ENCODE measurements at regions not wholly inside any gene's neighbourhood (a gene's known extent, or its start where the extent isn't known, plus 50 kb on each side); places are given as distances from the start of the nearest gene placed in this dataset.

DNA sequence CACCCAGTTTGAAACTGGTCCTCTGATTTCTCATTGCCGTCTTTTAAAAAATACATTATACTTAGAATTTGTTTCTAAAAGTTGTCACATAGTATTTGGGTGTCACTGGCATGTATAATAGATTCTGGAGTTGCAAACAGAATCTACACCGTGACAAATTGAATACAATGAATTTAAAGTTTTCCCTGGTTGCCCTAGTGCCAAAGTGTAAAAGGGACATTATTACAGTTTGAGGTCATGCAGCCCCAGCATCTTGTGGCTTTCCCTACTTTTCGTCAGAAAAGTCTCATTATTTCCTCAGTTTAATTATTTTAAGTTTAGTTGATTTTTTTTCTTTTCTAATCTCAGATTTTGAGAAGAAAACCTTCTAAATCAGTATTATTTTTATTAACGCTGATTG is 155.9 kb downstream of the DISP1 start:
- no peak for TF ChIP-seq TEAD4 (IDR thresholded peaks at IDR 0.05)
- TF ChIP-seq, protein P1, sequence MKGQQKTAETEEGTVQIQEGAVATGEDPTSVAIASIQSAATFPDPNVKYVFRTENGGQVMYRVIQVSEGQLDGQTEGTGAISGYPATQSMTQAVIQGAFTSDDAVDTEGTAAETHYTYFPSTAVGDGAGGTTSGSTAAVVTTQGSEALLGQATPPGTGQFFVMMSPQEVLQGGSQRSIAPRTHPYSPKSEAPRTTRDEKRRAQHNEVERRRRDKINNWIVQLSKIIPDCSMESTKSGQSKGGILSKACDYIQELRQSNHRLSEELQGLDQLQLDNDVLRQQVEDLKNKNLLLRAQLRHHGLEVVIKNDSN (IDR thresholded peaks at IDR 0.05), result no peak
- TF ChIP-seq RAD21 (IDR thresholded peaks at IDR 0.05; ENCODE audit: low read depth), result no peak
- no peak for TF ChIP-seq EGR1 (IDR thresholded peaks at IDR 0.05)
- TF ChIP-seq NFIC (IDR thresholded peaks at IDR 0.05), result no peak
- TF ChIP-seq CREB1 (IDR thresholded peaks at IDR 0.05; ENCODE audit: low read depth), result no peak
- TF ChIP-seq TAF1 (IDR thresholded peaks at IDR 0.05; ENCODE audit: low read depth), result no peak
- TF ChIP-seq FOXM1 (IDR thresholded peaks at IDR 0.05; ENCODE audit: borderline replicate concordance, low read depth), result no peak
- TF ChIP-seq, protein P2, sequence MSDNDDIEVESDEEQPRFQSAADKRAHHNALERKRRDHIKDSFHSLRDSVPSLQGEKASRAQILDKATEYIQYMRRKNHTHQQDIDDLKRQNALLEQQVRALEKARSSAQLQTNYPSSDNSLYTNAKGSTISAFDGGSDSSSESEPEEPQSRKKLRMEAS (IDR thresholded peaks at IDR 0.05), result no peak
- no peak for TF ChIP-seq EP300 (IDR thresholded peaks at IDR 0.05; ENCODE audit: borderline replicate concordance)
- no peak for TF ChIP-seq CEBPB (IDR thresholded peaks at IDR 0.05)
- TF ChIP-seq, protein P3, sequence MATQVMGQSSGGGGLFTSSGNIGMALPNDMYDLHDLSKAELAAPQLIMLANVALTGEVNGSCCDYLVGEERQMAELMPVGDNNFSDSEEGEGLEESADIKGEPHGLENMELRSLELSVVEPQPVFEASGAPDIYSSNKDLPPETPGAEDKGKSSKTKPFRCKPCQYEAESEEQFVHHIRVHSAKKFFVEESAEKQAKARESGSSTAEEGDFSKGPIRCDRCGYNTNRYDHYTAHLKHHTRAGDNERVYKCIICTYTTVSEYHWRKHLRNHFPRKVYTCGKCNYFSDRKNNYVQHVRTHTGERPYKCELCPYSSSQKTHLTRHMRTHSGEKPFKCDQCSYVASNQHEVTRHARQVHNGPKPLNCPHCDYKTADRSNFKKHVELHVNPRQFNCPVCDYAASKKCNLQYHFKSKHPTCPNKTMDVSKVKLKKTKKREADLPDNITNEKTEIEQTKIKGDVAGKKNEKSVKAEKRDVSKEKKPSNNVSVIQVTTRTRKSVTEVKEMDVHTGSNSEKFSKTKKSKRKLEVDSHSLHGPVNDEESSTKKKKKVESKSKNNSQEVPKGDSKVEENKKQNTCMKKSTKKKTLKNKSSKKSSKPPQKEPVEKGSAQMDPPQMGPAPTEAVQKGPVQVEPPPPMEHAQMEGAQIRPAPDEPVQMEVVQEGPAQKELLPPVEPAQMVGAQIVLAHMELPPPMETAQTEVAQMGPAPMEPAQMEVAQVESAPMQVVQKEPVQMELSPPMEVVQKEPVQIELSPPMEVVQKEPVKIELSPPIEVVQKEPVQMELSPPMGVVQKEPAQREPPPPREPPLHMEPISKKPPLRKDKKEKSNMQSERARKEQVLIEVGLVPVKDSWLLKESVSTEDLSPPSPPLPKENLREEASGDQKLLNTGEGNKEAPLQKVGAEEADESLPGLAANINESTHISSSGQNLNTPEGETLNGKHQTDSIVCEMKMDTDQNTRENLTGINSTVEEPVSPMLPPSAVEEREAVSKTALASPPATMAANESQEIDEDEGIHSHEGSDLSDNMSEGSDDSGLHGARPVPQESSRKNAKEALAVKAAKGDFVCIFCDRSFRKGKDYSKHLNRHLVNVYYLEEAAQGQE (IDR thresholded peaks at IDR 0.05; ENCODE audit: low read depth), result no peak
- TF ChIP-seq TCF12 (IDR thresholded peaks at IDR 0.05; ENCODE audit: low read depth), result no peak
- no peak for TF ChIP-seq ZBTB7A (IDR thresholded peaks at IDR 0.05; ENCODE audit: low read depth)
- TF ChIP-seq YY1 (IDR thresholded peaks at IDR 0.05; ENCODE audit: low read depth), result no peak

DNA sequence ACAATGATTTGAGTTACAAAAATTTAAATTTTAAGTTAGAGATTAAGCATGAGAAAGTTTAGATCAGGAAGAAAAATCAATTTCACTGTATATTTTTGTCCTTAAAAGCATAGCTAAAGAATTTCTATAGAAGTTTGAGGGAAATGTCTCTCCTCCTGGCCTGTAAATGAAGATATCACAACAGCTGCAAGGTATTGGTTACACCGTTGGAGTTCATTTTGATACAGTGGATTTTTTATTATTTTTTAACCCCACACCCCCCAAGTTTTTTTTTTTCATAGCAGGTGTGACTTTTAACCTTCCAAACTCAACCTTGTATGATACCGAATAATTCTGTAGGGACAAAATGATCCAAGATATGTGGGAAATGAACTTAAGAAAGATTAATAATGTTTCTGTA is 156.3 kb downstream of the DISP1 start:
- no peak for TF ChIP-seq EP300 (IDR thresholded peaks at IDR 0.05; ENCODE audit: borderline replicate concordance)
- TF ChIP-seq FOXM1 (IDR thresholded peaks at IDR 0.05; ENCODE audit: borderline replicate concordance, low read depth), result no peak
- no peak for TF ChIP-seq RAD21 (IDR thresholded peaks at IDR 0.05; ENCODE audit: low read depth)
- TF ChIP-seq EGR1 (IDR thresholded peaks at IDR 0.05), result no peak
- TF ChIP-seq CREB1 (IDR thresholded peaks at IDR 0.05; ENCODE audit: low read depth), result no peak
- TF ChIP-seq TEAD4 (IDR thresholded peaks at IDR 0.05), result no peak
- TF ChIP-seq YY1 (IDR thresholded peaks at IDR 0.05; ENCODE audit: low read depth), result no peak
- no peak for TF ChIP-seq TAF1 (IDR thresholded peaks at IDR 0.05; ENCODE audit: low read depth)
- no peak for TF ChIP-seq CEBPB (IDR thresholded peaks at IDR 0.05)
- TF ChIP-seq, protein P2 (IDR thresholded peaks at IDR 0.05), result no peak
- TF ChIP-seq, protein P3 (IDR thresholded peaks at IDR 0.05; ENCODE audit: low read depth), result no peak
- no peak for TF ChIP-seq ZBTB7A (IDR thresholded peaks at IDR 0.05; ENCODE audit: low read depth)
- no peak for TF ChIP-seq NFIC (IDR thresholded peaks at IDR 0.05)
- TF ChIP-seq TCF12 (IDR thresholded peaks at IDR 0.05; ENCODE audit: low read depth), result no peak
- TF ChIP-seq, protein P1 (IDR thresholded peaks at IDR 0.05), result no peak

DNA sequence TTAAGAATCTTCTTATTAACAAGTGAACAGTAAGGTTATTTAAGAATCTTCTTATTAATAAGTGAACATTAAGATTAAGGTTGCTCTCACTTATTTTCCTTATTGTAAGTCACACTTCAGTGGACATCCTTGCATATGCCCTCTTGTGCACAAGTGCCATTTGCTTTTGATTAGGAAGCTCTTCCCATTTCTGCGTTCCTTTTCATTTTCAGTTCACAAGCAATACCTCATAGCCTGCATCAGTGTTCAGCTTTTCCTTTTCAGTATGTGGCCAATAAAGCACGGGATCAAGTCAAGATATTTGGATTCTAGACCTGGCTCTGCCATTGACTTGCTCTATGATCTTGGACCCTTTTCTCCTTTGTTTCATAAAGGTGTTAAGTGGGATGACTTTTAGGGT is 158.7 kb downstream of the DISP1 start:
- TF ChIP-seq ZBTB7A (IDR thresholded peaks at IDR 0.05; ENCODE audit: low read depth) (no peak), RAD21 (IDR thresholded peaks at IDR 0.05; ENCODE audit: low read depth) (no peak), NFIC (IDR thresholded peaks at IDR 0.05) (no peak), EP300 (IDR thresholded peaks at IDR 0.05; ENCODE audit: borderline replicate concordance) (no peak), FOXM1 (IDR thresholded peaks at IDR 0.05; ENCODE audit: borderline replicate concordance, low read depth) (no peak), CREB1 (IDR thresholded peaks at IDR 0.05; ENCODE audit: low read depth) (no peak), EGR1 (IDR thresholded peaks at IDR 0.05) (no peak), TAF1 (IDR thresholded peaks at IDR 0.05; ENCODE audit: low read depth) (no peak), TCF12 (IDR thresholded peaks at IDR 0.05; ENCODE audit: low read depth) (no peak), TEAD4 (IDR thresholded peaks at IDR 0.05) (no peak), YY1 (IDR thresholded peaks at IDR 0.05; ENCODE audit: low read depth) (no peak), CEBPB (IDR thresholded peaks at IDR 0.05) (no peak)
- TF ChIP-seq, protein P1 (IDR thresholded peaks at IDR 0.05), result no peak
- TF ChIP-seq, protein P3 (IDR thresholded peaks at IDR 0.05; ENCODE audit: low read depth), result no peak
- TF ChIP-seq, protein P2 (IDR thresholded peaks at IDR 0.05), result no peak
